GM21381 (cell line): ENCODE measurements at regions not wholly inside any gene's neighbourhood (a gene's known extent, or its start where the extent isn't known, plus 50 kb on each side); places are given as distances from the start of the nearest gene placed in this dataset.

ENCODE experiments used
- ATAC-seq: cut with Tn5 transposase; IDR thresholded peaks from one replicate; pipeline ENCODE4 v1.9.1; 2021; ENCODE audit warnings: mild to moderate bottlenecking, moderate library complexity; ENCODE audit not compliant: unreplicated experiment

- no peak for ATAC-seq
These were observed 400.0 kb upstream of the ADAMTS16 start for GRCh38 chr5:4740156-4740555.

GRCh38 chr5:4758550-4758949 lies 381.6 kb upstream of the ADAMTS16 start:
- no peak for ATAC-seq

- no peak for ATAC-seq
These were observed 381.1 kb upstream of the ADAMTS16 start for GRCh38 chr5:4758996-4759395.

- ATAC-seq, result no peak
These were observed 377.8 kb upstream of the ADAMTS16 start for GRCh38 chr5:4762316-4762715.

- ATAC-seq, result no peak
These were observed 374.7 kb upstream of the ADAMTS16 start for GRCh38 chr5:4765411-4765810.

GRCh38 chr5:4766101-4766500 lies 374.0 kb upstream of the ADAMTS16 start:
- ATAC-seq, result no peak

- no peak for ATAC-seq
These were observed 367.5 kb upstream of the ADAMTS16 start for GRCh38 chr5:4772591-4772990.

GRCh38 chr5:4773827-4774317 lies 366.3 kb upstream of the ADAMTS16 start:
- no peak for ATAC-seq

- ATAC-seq, result no peak
These were observed 362.7 kb upstream of the ADAMTS16 start for GRCh38 chr5:4777435-4777834.

GRCh38 chr5:4780633-4781032 lies 359.5 kb upstream of the ADAMTS16 start:
- no peak for ATAC-seq

GRCh38 chr5:4781299-4781698 lies 358.8 kb upstream of the ADAMTS16 start:
- ATAC-seq, result no peak

- no peak for ATAC-seq
These were observed 354.2 kb upstream of the ADAMTS16 start for GRCh38 chr5:4785971-4786370.

GRCh38 chr5:4797445-4797844 lies 342.7 kb upstream of the ADAMTS16 start:
- no peak for ATAC-seq

GRCh38 chr5:4802044-4802443 lies 338.1 kb upstream of the ADAMTS16 start:
- no peak for ATAC-seq

- ATAC-seq, result no peak
These were observed 335.3 kb upstream of the ADAMTS16 start for GRCh38 chr5:4804691-4805360.

GRCh38 chr5:4815002-4815401 lies 325.1 kb upstream of the ADAMTS16 start:
- no peak for ATAC-seq

- no peak for ATAC-seq
These were observed 322.4 kb upstream of the ADAMTS16 start for GRCh38 chr5:4817767-4818166.

- ATAC-seq, result no peak
These were observed 308.8 kb upstream of the ADAMTS16 start for GRCh38 chr5:4831325-4831724.

- no peak for ATAC-seq
These were observed 307.7 kb upstream of the ADAMTS16 start for GRCh38 chr5:4832471-4832870.

GRCh38 chr5:4833104-4833738 lies 306.9 kb upstream of the ADAMTS16 start:
- ATAC-seq, result no peak

- ATAC-seq, result no peak
These were observed 302.6 kb upstream of the ADAMTS16 start for GRCh38 chr5:4837489-4838058.

GRCh38 chr5:4845221-4845620 lies 294.9 kb upstream of the ADAMTS16 start:
- no peak for ATAC-seq
